ENCODE measurements at regions not wholly inside any gene's neighbourhood (a gene's known extent, or its start where the extent isn't known, plus 50 kb on each side); places are given as distances from the start of the nearest gene placed in this dataset.

DNA sequence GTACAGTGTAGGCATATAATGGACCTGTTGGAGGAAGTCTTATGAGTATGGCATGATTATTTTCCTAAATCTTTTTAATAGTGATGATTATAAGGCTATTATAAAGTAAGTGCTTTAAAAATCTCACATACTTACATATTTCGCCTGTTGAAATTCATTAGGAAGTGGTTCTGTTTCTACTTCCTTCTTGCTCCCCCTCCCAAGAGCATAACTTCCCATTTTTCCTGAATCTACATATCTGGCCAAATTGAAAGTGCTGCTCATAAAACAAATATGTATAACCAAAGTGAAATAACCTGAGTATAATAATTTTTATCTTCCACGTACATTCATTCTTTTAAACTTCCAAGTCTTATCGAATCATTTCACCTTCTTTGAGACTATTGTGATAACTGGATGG, 455.6 kb upstream of the SEL1L start:
- no peak overlapping the region for H3K9ac ChIP-seq
- H3K4me2 ChIP-seq (ENCODE audit: unreplicated experiment): no peak overlapping the region
- H3K9me2 ChIP-seq (ENCODE audit: insufficient read depth): no peaks in the 10 kb centered on the region
- H3K9me3 ChIP-seq (ENCODE audit: low read depth): no peaks in the 10 kb centered on the region
- H4K20me1 ChIP-seq (ENCODE audit: insufficient read depth): no peaks in the 10 kb centered on the region
- DNase-seq: no peak
- H3K36me3 ChIP-seq (ENCODE audit: low read depth): no peaks in the 10 kb centered on the region
- H3K4me3 ChIP-seq: no peak overlapping the region
- no peaks in the 10 kb centered on the region for H3K27me3 ChIP-seq (replicated peaks; ENCODE audit: insufficient read depth)
- no peaks in the 10 kb centered on the region for H3F3A ChIP-seq (ENCODE audit: insufficient read depth)
- H3K27ac ChIP-seq: no peak overlapping the region
- H3K4me1 ChIP-seq (ENCODE audit: insufficient read depth): no peaks in the 10 kb centered on the region
- no peaks in the 10 kb centered on the region for H3K79me2 ChIP-seq (ENCODE audit: insufficient read depth)
- WGBS, 2 experiments (ENCODE audit: low coverage in 1 of 2, low lambda C conversion rate in 2 of 2, missing lambda C conversion rate in 2 of 2): 36 to 38% methylated on average over 3 of the region's 3 CpGs
- in situ Hi-C loops (cut with MboI): no loop called here
- no peak for TF ChIP-seq EZH2 (IDR thresholded peaks at IDR 0.05; ENCODE audit: insufficient read depth, poor library complexity, severe bottlenecking)
- TF ChIP-seq EZH2phosphoT487 (IDR thresholded peaks at IDR 0.05; ENCODE audit: insufficient read depth, low read depth): no peak
- H2AFZ ChIP-seq: no peak overlapping the region

DNA sequence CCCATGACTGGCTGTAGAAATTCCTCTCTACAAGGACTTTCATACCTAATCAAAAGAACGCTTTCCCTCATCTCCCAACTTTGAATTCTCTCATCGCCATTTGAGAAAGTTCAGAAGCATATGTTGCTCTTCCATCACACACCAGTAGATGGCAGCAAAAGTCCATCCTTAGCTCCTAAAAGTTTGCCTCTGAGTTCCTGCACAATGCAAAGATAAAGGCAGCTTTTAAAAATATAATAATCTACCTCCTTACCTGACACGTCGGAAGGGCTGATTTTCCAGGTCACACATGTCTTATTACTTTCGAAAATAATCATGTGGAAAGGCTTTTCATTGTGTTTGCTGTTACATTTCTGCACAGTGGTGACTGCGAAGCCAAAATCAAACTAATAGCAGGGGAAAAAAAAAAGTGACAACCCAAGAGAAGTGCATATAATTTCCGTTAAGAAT, 456.7 kb upstream of the SEL1L start:
- H3K36me3 ChIP-seq (ENCODE audit: low read depth): no peaks in the 10 kb centered on the region
- H4K20me1 ChIP-seq (ENCODE audit: insufficient read depth): no peaks in the 10 kb centered on the region
- H2AFZ ChIP-seq: no peak overlapping the region
- H3K4me3 ChIP-seq: no peak overlapping the region
- H3K27ac ChIP-seq: no peak overlapping the region
- WGBS, 2 experiments (ENCODE audit: low coverage in 1 of 2, low lambda C conversion rate in 2 of 2, missing lambda C conversion rate in 2 of 2): 22 to 23% methylated on average over 7 of the region's 7 CpGs
- H3K9me3 ChIP-seq (ENCODE audit: low read depth): no peaks in the 10 kb centered on the region
- no peak overlapping the region for H3K4me2 ChIP-seq (ENCODE audit: unreplicated experiment)
- H3K27me3 ChIP-seq (replicated peaks; ENCODE audit: insufficient read depth): no peaks in the 10 kb centered on the region
- H3K9me2 ChIP-seq (ENCODE audit: insufficient read depth): no peaks in the 10 kb centered on the region
- H3K9ac ChIP-seq: no peak overlapping the region
- H3F3A ChIP-seq (ENCODE audit: insufficient read depth): no peaks in the 10 kb centered on the region
- in situ Hi-C loops (cut with MboI): no loop called here
- no peaks in the 10 kb centered on the region for H3K79me2 ChIP-seq (ENCODE audit: insufficient read depth)
- TF ChIP-seq EZH2 (IDR thresholded peaks at IDR 0.05; ENCODE audit: insufficient read depth, poor library complexity, severe bottlenecking) (no peak), EZH2phosphoT487 (IDR thresholded peaks at IDR 0.05; ENCODE audit: insufficient read depth, low read depth) (no peak)
- no peaks in the 10 kb centered on the region for H3K4me1 ChIP-seq (ENCODE audit: insufficient read depth)
- peak; percentile 46 for DNase-seq

DNA sequence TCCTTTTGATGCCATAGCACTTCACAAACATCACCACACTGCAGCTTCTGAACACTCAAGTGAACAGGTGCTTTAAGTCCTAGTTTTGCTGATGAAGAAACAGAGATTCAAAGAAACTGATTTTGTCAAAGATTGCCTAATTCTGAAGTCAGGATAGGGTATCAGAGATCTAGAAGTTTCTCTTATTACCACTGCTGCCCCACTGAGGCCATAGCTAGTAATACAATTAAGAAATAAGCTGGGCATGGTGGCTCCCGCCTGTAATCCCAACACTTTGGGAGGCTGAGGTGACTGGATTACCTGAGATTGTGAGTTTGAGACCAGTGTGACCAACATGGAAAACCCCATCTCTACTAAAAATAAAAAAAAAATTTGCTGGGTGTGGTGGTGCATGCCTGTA, 458.3 kb upstream of the SEL1L start:
- Histone ChIP-seq H3K27ac (no peak overlapping the region), H3K4me2 (ENCODE audit: unreplicated experiment) (no peak overlapping the region), H3K4me3 (no peak overlapping the region), H3K4me1 (ENCODE audit: insufficient read depth) (no peaks in the 10 kb centered on the region), H3F3A (ENCODE audit: insufficient read depth) (no peaks in the 10 kb centered on the region), H4K20me1 (ENCODE audit: insufficient read depth) (no peaks in the 10 kb centered on the region), H3K9ac (no peak overlapping the region), H2AFZ (no peak overlapping the region), H3K9me2 (ENCODE audit: insufficient read depth) (no peaks in the 10 kb centered on the region), H3K27me3 (replicated peaks; ENCODE audit: insufficient read depth) (no peaks in the 10 kb centered on the region), H3K79me2 (ENCODE audit: insufficient read depth) (no peaks in the 10 kb centered on the region), H3K9me3 (ENCODE audit: low read depth) (no peaks in the 10 kb centered on the region), H3K36me3 (ENCODE audit: low read depth) (no peaks in the 10 kb centered on the region)
- peak; percentile 35 for DNase-seq
- in situ Hi-C loops (cut with MboI): no loop called here
- no peak for TF ChIP-seq EZH2phosphoT487 (IDR thresholded peaks at IDR 0.05; ENCODE audit: insufficient read depth, low read depth)
- no peak for TF ChIP-seq EZH2 (IDR thresholded peaks at IDR 0.05; ENCODE audit: insufficient read depth, poor library complexity, severe bottlenecking)
- 7 to 38% methylated on average over 1 of the region's 1 CpG for WGBS, 2 experiments (ENCODE audit: low coverage in 1 of 2, low lambda C conversion rate in 2 of 2, missing lambda C conversion rate in 2 of 2)

DNA sequence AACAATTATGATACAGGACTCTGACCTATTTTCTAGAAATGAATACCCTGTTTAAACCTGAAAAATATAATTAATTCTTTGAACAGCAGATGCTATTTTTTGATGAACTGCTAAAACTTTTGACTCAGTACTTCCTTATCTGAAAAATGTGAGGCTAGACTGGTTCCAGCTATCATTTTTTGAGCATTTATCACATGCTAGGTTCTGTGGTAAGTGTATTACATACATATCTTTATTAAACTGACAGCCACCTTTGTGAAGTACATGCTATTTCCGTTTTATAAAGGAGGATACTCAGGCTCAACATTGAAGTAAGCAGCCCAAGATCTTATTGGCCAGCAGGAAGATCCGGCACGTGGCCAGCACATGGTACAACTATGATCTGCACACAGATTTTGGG, 459.8 kb upstream of the SEL1L start:
- Histone ChIP-seq H3K27me3 (replicated peaks; ENCODE audit: insufficient read depth) (no peaks in the 10 kb centered on the region), H3K4me3 (no peak overlapping the region), H3K9me2 (ENCODE audit: insufficient read depth) (no peaks in the 10 kb centered on the region), H3K36me3 (ENCODE audit: low read depth) (no peaks in the 10 kb centered on the region), H2AFZ (no peak overlapping the region), H3K27ac (no peak overlapping the region), H3F3A (ENCODE audit: insufficient read depth) (no peaks in the 10 kb centered on the region), H3K9me3 (ENCODE audit: low read depth) (no peaks in the 10 kb centered on the region), H3K9ac (no peak overlapping the region), H3K4me2 (ENCODE audit: unreplicated experiment) (no peak overlapping the region), H4K20me1 (ENCODE audit: insufficient read depth) (no peaks in the 10 kb centered on the region), H3K4me1 (ENCODE audit: insufficient read depth) (no peaks in the 10 kb centered on the region), H3K79me2 (ENCODE audit: insufficient read depth) (no peaks in the 10 kb centered on the region)
- TF ChIP-seq EZH2 (IDR thresholded peaks at IDR 0.05; ENCODE audit: insufficient read depth, poor library complexity, severe bottlenecking) (no peak), EZH2phosphoT487 (IDR thresholded peaks at IDR 0.05; ENCODE audit: insufficient read depth, low read depth) (no peak)
- DNase-seq: no peak
- in situ Hi-C loops (cut with MboI): no loop called here
- WGBS, 2 experiments (ENCODE audit: low coverage in 1 of 2, low lambda C conversion rate in 2 of 2, missing lambda C conversion rate in 2 of 2): 9 to 10% methylated on average over 3 of the region's 3 CpGs

DNA sequence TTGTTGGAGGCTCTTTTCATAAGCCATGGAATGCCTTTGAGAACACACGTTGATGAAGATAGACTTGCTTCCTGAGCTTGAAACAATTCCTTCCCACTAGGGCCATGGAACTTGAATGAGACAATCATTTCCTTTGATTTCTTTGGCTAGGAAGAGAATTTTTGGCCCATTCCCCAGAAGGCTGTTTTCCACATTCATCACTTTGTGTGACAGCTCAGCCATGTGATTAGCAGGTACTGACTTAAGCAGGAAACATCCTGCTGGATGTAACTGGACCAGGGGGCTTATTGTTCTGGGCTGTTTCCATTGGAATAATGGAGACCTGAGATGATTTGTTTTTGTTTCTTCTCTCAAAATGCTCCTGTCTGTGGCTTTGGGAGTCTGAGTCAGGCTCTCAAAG, 469.8 kb upstream of the SEL1L start:
- in situ Hi-C loops (cut with MboI): no loop called here
- Histone ChIP-seq H3F3A (ENCODE audit: insufficient read depth) (no peaks in the 10 kb centered on the region), H4K20me1 (ENCODE audit: insufficient read depth) (no peaks in the 10 kb centered on the region), H3K27ac (no peak overlapping the region), H3K4me3 (no peak overlapping the region), H3K4me2 (ENCODE audit: unreplicated experiment) (no peak overlapping the region), H3K4me1 (ENCODE audit: insufficient read depth) (no peaks in the 10 kb centered on the region), H2AFZ (no peak overlapping the region), H3K9me3 (ENCODE audit: low read depth) (no peaks in the 10 kb centered on the region), H3K9ac (no peak overlapping the region), H3K9me2 (ENCODE audit: insufficient read depth) (no peaks in the 10 kb centered on the region), H3K79me2 (ENCODE audit: insufficient read depth) (no peaks in the 10 kb centered on the region), H3K36me3 (ENCODE audit: low read depth) (no peaks in the 10 kb centered on the region), H3K27me3 (replicated peaks; ENCODE audit: insufficient read depth) (no peaks in the 10 kb centered on the region)
- DNase-seq: no peak
- TF ChIP-seq EZH2phosphoT487 (IDR thresholded peaks at IDR 0.05; ENCODE audit: insufficient read depth, low read depth) (no peak), EZH2 (IDR thresholded peaks at IDR 0.05; ENCODE audit: insufficient read depth, poor library complexity, severe bottlenecking) (no peak)
- WGBS, 2 experiments (ENCODE audit: low coverage in 1 of 2, low lambda C conversion rate in 2 of 2, missing lambda C conversion rate in 2 of 2): 0% methylated on average over 1 of the region's 1 CpG
